Natural killer cell (primary cell): ENCODE measurements at regions not wholly inside any gene's neighbourhood (a gene's known extent, or its start where the extent isn't known, plus 50 kb on each side); places are given as distances from the start of the nearest gene placed in this dataset.

Source experiments
- ATAC-seq, 3 donors: fragments of 150-1000 bp in 2 of 3; fragments of 200-7000 bp in 1 of 3; cut with Tn5 transposase; 1 replicate in 1 of 3; 2 replicates in 2 of 3; pipeline ENCODE4 v1.10.0; 2021; ENCODE audit warnings: mild to moderate bottlenecking in 2 of 3, moderate library complexity in 2 of 3
- DNase-seq, 2 donors: peaks; one replicate each; pipeline versions ENCODE4 v3.0.0 to v3.0.0-alpha.2; 2013 to 2021; ENCODE audit warnings: mixed read lengths in 1 of 2
- H3K27ac ChIP-seq: one replicate; pipeline ENCODE4 v1.5.1; 2013; ENCODE audit warnings: mild to moderate bottlenecking, low read length
- H3K27me3 ChIP-seq: one replicate; pipeline ENCODE4 v1.6.1; 2013; ENCODE audit warnings: low read length; ENCODE audit not compliant: control insufficient read depth, insufficient read depth
- H3K36me3 ChIP-seq: one replicate; pipeline ENCODE4 v1.6.1; 2013; ENCODE audit warnings: low read length; ENCODE audit not compliant: control insufficient read depth, insufficient read depth
- H3K4me1 ChIP-seq: one replicate; pipeline ENCODE4 v1.6.1; 2013; ENCODE audit warnings: low read length; ENCODE audit not compliant: control insufficient read depth, insufficient read depth
- H3K4me3 ChIP-seq: one replicate; pipeline ENCODE4 v1.5.1; 2013; ENCODE audit warnings: low read length
- H3K9me3 ChIP-seq: one replicate; pipeline ENCODE4 v1.6.1; 2013; ENCODE audit warnings: low read length; ENCODE audit not compliant: control insufficient read depth, insufficient read depth
- H3K27ac Mint-ChIP-seq, 2 donors: one replicate each; pipeline ENCODE4 v1.8.0; 2022; ENCODE audit warnings: mild to moderate bottlenecking in 2 of 2, mixed read lengths in 2 of 2, moderate library complexity in 1 of 2
- H3K27me3 Mint-ChIP-seq, 2 donors: one replicate each; pipeline ENCODE4 v1.8.0; 2022; ENCODE audit warnings: low read depth in 2 of 2, mixed read lengths in 2 of 2
- H3K36me3 Mint-ChIP-seq: one replicate; pipeline ENCODE4 v1.8.0; 2022; ENCODE audit warnings: mixed read lengths
- H3K4me1 Mint-ChIP-seq, 2 donors: one replicate each; pipeline ENCODE4 v1.8.0; 2022; ENCODE audit warnings: mixed read lengths in 2 of 2
- H3K4me3 Mint-ChIP-seq: one replicate; pipeline ENCODE4 v1.8.0; 2022; ENCODE audit warnings: mild to moderate bottlenecking, moderate library complexity, mixed read lengths
- H3K9me3 Mint-ChIP-seq, 2 donors: one replicate each; pipeline ENCODE4 v1.8.0; 2022; ENCODE audit warnings: mixed read lengths in 2 of 2
- WGBS: methylation state at CpG from one replicate; pipeline ENCODE4 v1.1.7; 2013; ENCODE audit warnings: missing lambda C conversion rate; ENCODE audit not compliant: insufficient coverage; 5-methylcytosine and 5-hydroxymethylcytosine counted together
- intact Hi-C: fragments of 100-400 bp; cut with micrococcal nuclease; formaldehyde crosslinking; loops from one replicate; pipeline ENCODE4 v1.14.2; 2022
- TF ChIP-seq, protein P1 (sequence below): fragments of 200-600 bp; IDR thresholded peaks from one replicate; pipeline ENCODE4 v1.8.0; 2022; ENCODE audit warnings: antibody characterized with exemption

DNA sequence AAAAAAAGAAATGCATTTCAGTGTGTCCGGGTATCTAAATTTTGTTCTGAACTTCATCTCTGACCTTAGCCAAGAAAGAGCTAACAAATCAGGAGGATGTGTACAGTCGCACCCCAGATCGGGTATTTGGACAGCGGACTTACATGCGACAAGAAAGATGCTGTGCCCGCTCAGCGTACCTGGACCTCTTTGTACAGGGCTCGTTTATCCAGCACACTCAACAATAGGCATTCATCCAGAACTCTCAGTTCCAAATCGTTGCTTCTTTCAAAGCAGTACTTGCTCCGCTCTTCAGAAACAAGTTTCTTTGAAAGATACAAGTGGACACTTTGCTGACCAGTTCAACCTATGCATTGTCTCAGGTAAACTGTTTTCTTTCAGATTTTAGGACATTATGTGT is 191.7 kb downstream of the LY86 start:
- no peaks in the 10 kb centered on the region for H3K4me1 Mint-ChIP-seq
- no peaks in the 10 kb centered on the region for H3K36me3 Mint-ChIP-seq
- no peak for DNase-seq
- H3K4me3 Mint-ChIP-seq, result no peak overlapping the region
- no peak overlapping the region for H3K4me3 ChIP-seq
- no peaks in the 10 kb centered on the region for H3K27me3 ChIP-seq
- intact Hi-C loops, result no loop called here
- TF ChIP-seq, protein P1, sequence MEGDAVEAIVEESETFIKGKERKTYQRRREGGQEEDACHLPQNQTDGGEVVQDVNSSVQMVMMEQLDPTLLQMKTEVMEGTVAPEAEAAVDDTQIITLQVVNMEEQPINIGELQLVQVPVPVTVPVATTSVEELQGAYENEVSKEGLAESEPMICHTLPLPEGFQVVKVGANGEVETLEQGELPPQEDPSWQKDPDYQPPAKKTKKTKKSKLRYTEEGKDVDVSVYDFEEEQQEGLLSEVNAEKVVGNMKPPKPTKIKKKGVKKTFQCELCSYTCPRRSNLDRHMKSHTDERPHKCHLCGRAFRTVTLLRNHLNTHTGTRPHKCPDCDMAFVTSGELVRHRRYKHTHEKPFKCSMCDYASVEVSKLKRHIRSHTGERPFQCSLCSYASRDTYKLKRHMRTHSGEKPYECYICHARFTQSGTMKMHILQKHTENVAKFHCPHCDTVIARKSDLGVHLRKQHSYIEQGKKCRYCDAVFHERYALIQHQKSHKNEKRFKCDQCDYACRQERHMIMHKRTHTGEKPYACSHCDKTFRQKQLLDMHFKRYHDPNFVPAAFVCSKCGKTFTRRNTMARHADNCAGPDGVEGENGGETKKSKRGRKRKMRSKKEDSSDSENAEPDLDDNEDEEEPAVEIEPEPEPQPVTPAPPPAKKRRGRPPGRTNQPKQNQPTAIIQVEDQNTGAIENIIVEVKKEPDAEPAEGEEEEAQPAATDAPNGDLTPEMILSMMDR, result no peak
- H3K4me1 ChIP-seq, result no peaks in the 10 kb centered on the region
- H3K9me3 ChIP-seq, result no peaks in the 10 kb centered on the region
- 91% methylated on average over 10 of the region's 10 CpGs for WGBS
- H3K27ac ChIP-seq, result no peak overlapping the region
- H3K9me3 Mint-ChIP-seq, result no peaks in the 10 kb centered on the region
- no peak for ATAC-seq
- H3K27me3 Mint-ChIP-seq, result peaks cover 10 to 21% of the 10 kb centered on the region in 2 donors
- no peaks in the 10 kb centered on the region for H3K36me3 ChIP-seq
- H3K27ac Mint-ChIP-seq, result no peak overlapping the region

GRCh38 chr6:6781172-6781872 is 192.8 kb downstream of the LY86 start:
- ATAC-seq, result no peak
- intact Hi-C loops, result no loop called here
- TF ChIP-seq, protein P1, result no peak
- H3K27ac ChIP-seq, result no peak overlapping the region
- H3K27me3 ChIP-seq, result no peaks in the 10 kb centered on the region
- no peak for DNase-seq
- Mint-ChIP-seq H3K4me1 (no peaks in the 10 kb centered on the region), H3K9me3 (no peaks in the 10 kb centered on the region), H3K4me3 (no peak overlapping the region), H3K36me3 (no peaks in the 10 kb centered on the region), H3K27ac (no peak overlapping the region), H3K27me3 (peaks cover 10 to 21% of the 10 kb centered on the region in 2 donors)
- no peaks in the 10 kb centered on the region for H3K36me3 ChIP-seq
- H3K4me3 ChIP-seq, result no peak overlapping the region
- H3K9me3 ChIP-seq, result no peaks in the 10 kb centered on the region
- 83% methylated on average over 1 of the region's 3 CpGs for whole genome bisulfite sequencing
- H3K4me1 ChIP-seq, result no peaks in the 10 kb centered on the region

- Histone ChIP-seq H3K4me1 (no peaks in the 10 kb centered on the region), H3K27ac (no peak overlapping the region), H3K9me3 (no peaks in the 10 kb centered on the region), H3K27me3 (no peaks in the 10 kb centered on the region), H3K36me3 (no peaks in the 10 kb centered on the region), H3K4me3 (no peak overlapping the region)
- no peak for ATAC-seq
- TF ChIP-seq, protein P1, result no peak
- no peak for DNase-seq
- no peak overlapping the region for H3K27ac Mint-ChIP-seq
- H3K9me3 Mint-ChIP-seq, result no peaks in the 10 kb centered on the region
- H3K4me3 Mint-ChIP-seq, result no peak overlapping the region
- no peaks in the 10 kb centered on the region for H3K36me3 Mint-ChIP-seq
- peaks cover 10 to 21% of the 10 kb centered on the region in 2 donors for H3K27me3 Mint-ChIP-seq
- no peaks in the 10 kb centered on the region for H3K4me1 Mint-ChIP-seq
- intact Hi-C loops, result no loop called here
These were observed 193.3 kb downstream of the LY86 start for GRCh38 chr6:6781873-6782227.

- H3K27ac Mint-ChIP-seq, result no peak overlapping the region
These were observed 195.2 kb downstream of the LY86 start for GRCh38 chr6:6783721-6784120.

More at GRCh38 chr6:6783721-6784120, 195.2 kb downstream of the LY86 start:
- intact Hi-C loops, result no loop called here
- no peak for ATAC-seq
- H3K4me3 Mint-ChIP-seq, result no peak overlapping the region
- Histone ChIP-seq H3K36me3 (no peaks in the 10 kb centered on the region), H3K4me3 (no peak overlapping the region), H3K9me3 (no peaks in the 10 kb centered on the region), H3K27ac (no peak overlapping the region), H3K27me3 (no peaks in the 10 kb centered on the region), H3K4me1 (no peaks in the 10 kb centered on the region)
- peaks cover 8 to 17% of the 10 kb centered on the region in 2 donors for H3K27me3 Mint-ChIP-seq
- WGBS, result 100% methylated on average over 2 of the region's 2 CpGs
- no peak for DNase-seq
- H3K4me1 Mint-ChIP-seq, result no peaks in the 10 kb centered on the region
- no peaks in the 10 kb centered on the region for H3K36me3 Mint-ChIP-seq
- TF ChIP-seq, protein P1, result no peak
- no peaks in the 10 kb centered on the region for H3K9me3 Mint-ChIP-seq
